Adrenal gland (tissue), 9 donors: ENCODE measurements at regions not wholly inside any gene's neighbourhood (a gene's known extent, or its start where the extent isn't known, plus 50 kb on each side); places are given as distances from the start of the nearest gene placed in this dataset.

Source experiments
- DNase-seq, 7 donors: peaks; one replicate each; pipeline ENCODE4 v3.0.0-alpha.2; 2019 to 2020
- H3K27ac ChIP-seq, 5 donors: fragments of 200-600 bp; sonication (generic) in 4 of 5; 1 replicate in 3 of 5; 2 replicates in 2 of 5; pipeline versions ENCODE4 v1.5.1 to v1.8.0; 2016 to 2020; ENCODE audit warnings: mild to moderate bottlenecking in 1 of 5
- H3K27me3 ChIP-seq: fragments of 200-600 bp; 2 replicates; pipeline ENCODE4 v1.8.0; 2021
- H3K36me3 ChIP-seq, 2 donors: fragments of 200-600 bp; replicated peaks in 1 of 2; 1 replicate in 1 of 2; 2 replicates in 1 of 2; pipeline versions ENCODE4 v1.5.1 to v1.8.0; 2018 to 2022
- H3K4me1 ChIP-seq, 2 donors: fragments of 200-600 bp; replicated peaks in 1 of 2; 1 replicate in 1 of 2; 2 replicates in 1 of 2; pipeline versions ENCODE4 v1.5.1 to v1.8.0; 2018 to 2021
- H3K4me3 ChIP-seq, 4 donors: fragments of 200-600 bp; sonication (generic) in 3 of 4; one replicate each; pipeline ENCODE4 v1.5.1; 2016 to 2018
- H3K9me3 ChIP-seq, 3 donors: fragments of 200-600 bp; sonication (generic) in 1 of 3; replicated peaks in 1 of 3; 1 replicate in 2 of 3; 2 replicates in 1 of 3; pipeline versions ENCODE4 v1.5.1 to v1.8.0; 2016 to 2021
- CTCF ChIP-seq, 6 experiments: fragments of 450-650 bp in 4 of 6; fragments of 200-600 bp in 2 of 6; sonication (generic) in 1 of 6; IDR thresholded peaks; 1 replicate in 5 of 6; 2 replicates in 1 of 6; pipeline versions ENCODE4 v1.5.1 to v1.8.0; 2016 to 2021; ENCODE audit warnings: antibody characterized with exemption in 6 of 6, mild to moderate bottlenecking in 2 of 6, moderate library complexity in 1 of 6
- POLR2A ChIP-seq, 2 donors: fragments of 450-650 bp; IDR thresholded peaks; one replicate each; pipeline ENCODE4 v1.6.1; 2017; ENCODE audit warnings: antibody characterized with exemption in 2 of 2, mild to moderate bottlenecking in 2 of 2, moderate library complexity in 1 of 2
- WGBS, 4 donors: extraction: QIAGEN DNeasy Blood & Tissue Kit in 2 of 4; methylation state at CpG; one replicate each; pipeline versions ENCODE4 v1.1.5 to v1.1.7; 2013 to 2017; 5-methylcytosine and 5-hydroxymethylcytosine counted together
- intact Hi-C, 2 donors: fragments of 100-400 bp; cut with DNase I; formaldehyde crosslinking; loops; one replicate each; pipeline versions ENCODE4 v1.14.1 to v1.15.0; 2022 to 2023
- donor health status: healthy with polysubstance abuse.
- donor health status: Bipolar disorder and iron deficiency.
- donor health status: DM: yes; HTN: yes; CAD: no.
- donor health status: DM: no; HTN: no; CAD: no.
- donor health status: DM: no; HTN: no; CAD: no.

GRCh38 chr6:147820520-147820919 lies 312.0 kb downstream of the SAMD5 start:
- no peak for DNase-seq
- Histone ChIP-seq H3K27me3 (no peaks in the 10 kb centered on the region), H3K4me1 (no peaks in the 10 kb centered on the region), H3K36me3 (no peaks in the 10 kb centered on the region), H3K9me3 (no peaks in the 10 kb centered on the region), H3K27ac (no peak overlapping the region), H3K4me3 (no peak overlapping the region)
- TF ChIP-seq CTCF (IDR thresholded peaks at IDR 0.05) = no peak
- no peak for TF ChIP-seq POLR2A (IDR thresholded peaks at IDR 0.05)
- intact Hi-C loops = no loop called here
- WGBS, 4 donors = 61 to 74% (median 70%) methylated on average over 6 of the region's 6 CpGs

- TF ChIP-seq CTCF (IDR thresholded peaks at IDR 0.05) (no peak), POLR2A (IDR thresholded peaks at IDR 0.05) (no peak)
- H3K4me1 ChIP-seq = no peaks in the 10 kb centered on the region
- no peak for DNase-seq
- H3K36me3 ChIP-seq = no peaks in the 10 kb centered on the region
- WGBS, 4 donors = 73 to 75% (median 74%) methylated on average over 14 of the region's 14 CpGs
- no peaks in the 10 kb centered on the region for H3K9me3 ChIP-seq
- H3K27ac ChIP-seq = no peak overlapping the region
- intact Hi-C loops = no loop called here
- H3K27me3 ChIP-seq = no peaks in the 10 kb centered on the region
- no peak overlapping the region for H3K4me3 ChIP-seq
These were observed 312.9 kb downstream of the SAMD5 start for GRCh38 chr6:147821295-147821897.

- no peaks in the 10 kb centered on the region for H3K4me1 ChIP-seq
- H3K36me3 ChIP-seq = no peaks in the 10 kb centered on the region
- no peak overlapping the region for H3K4me3 ChIP-seq
- 79 to 83% (median 80%) methylated on average over 2 of the region's 2 CpGs for WGBS, 4 donors
- H3K27ac ChIP-seq = no peak overlapping the region
- H3K27me3 ChIP-seq = no peaks in the 10 kb centered on the region
- no peaks in the 10 kb centered on the region for H3K9me3 ChIP-seq
- DNase-seq = no peak
- TF ChIP-seq CTCF (IDR thresholded peaks at IDR 0.05) = no peak
- no peak for TF ChIP-seq POLR2A (IDR thresholded peaks at IDR 0.05)
- intact Hi-C loops = no loop called here
These were observed 315.4 kb downstream of the SAMD5 start for GRCh38 chr6:147823936-147824335.

- no peak for TF ChIP-seq CTCF (IDR thresholded peaks at IDR 0.05)
- no peak for TF ChIP-seq POLR2A (IDR thresholded peaks at IDR 0.05)
- 60 to 78% (median 68%) methylated on average over 2 of the region's 2 CpGs for WGBS, 4 donors
- intact Hi-C loops = no loop called here
These were observed 317.4 kb downstream of the SAMD5 start for GRCh38 chr6:147825848-147826247.

More at GRCh38 chr6:147825848-147826247, 317.4 kb downstream of the SAMD5 start:
- Histone ChIP-seq H3K4me1 (no peaks in the 10 kb centered on the region), H3K9me3 (no peaks in the 10 kb centered on the region), H3K4me3 (no peak overlapping the region), H3K27ac (no peak overlapping the region), H3K27me3 (no peaks in the 10 kb centered on the region), H3K36me3 (no peaks in the 10 kb centered on the region)
- DNase-seq = no peak
